HepG2 (cell line): ENCODE measurements at regions not wholly inside any gene's neighbourhood (a gene's known extent, or its start where the extent isn't known, plus 50 kb on each side); places are given as distances from the start of the nearest gene placed in this dataset.

Source experiments
- ELK4 ChIP-seq: sonication (generic); formaldehyde crosslinking; IDR thresholded peaks from 2 replicates; pipeline ENCODE4 v1.9.0; 2021; ENCODE audit warnings: missing genetic modification reagents, borderline replicate concordance
- GPBP1L1 ChIP-seq: sonication (generic); formaldehyde crosslinking; IDR thresholded peaks from 2 replicates; pipeline ENCODE4 v1.5.0; 2020; ENCODE audit warnings: mild to moderate bottlenecking, missing genetic modification reagents

GRCh38 chr1:232732344-232732910 lies 72.8 kb upstream of the MAP10 start:
- no peak for TF ChIP-seq ELK4 (CRISPR knock-in tag)
- TF ChIP-seq GPBP1L1 (CRISPR knock-in tag), result no peak
